GM18868 (cell line): ENCODE measurements at regions not wholly inside any gene's neighbourhood (a gene's known extent, or its start where the extent isn't known, plus 50 kb on each side); places are given as distances from the start of the nearest gene placed in this dataset.
"Not testable (repeated sequence)": the region's sequence is repeated elsewhere in the genome, so short reads cannot be mapped to it uniquely, and the experiment has no call there.

ENCODE experiments used
- ATAC-seq: cut with Tn5 transposase; IDR thresholded peaks from one replicate; pipeline ENCODE4 v1.9.1; 2021; ENCODE audit warnings: mild to moderate bottlenecking, moderate library complexity; ENCODE audit not compliant: unreplicated experiment

DNA sequence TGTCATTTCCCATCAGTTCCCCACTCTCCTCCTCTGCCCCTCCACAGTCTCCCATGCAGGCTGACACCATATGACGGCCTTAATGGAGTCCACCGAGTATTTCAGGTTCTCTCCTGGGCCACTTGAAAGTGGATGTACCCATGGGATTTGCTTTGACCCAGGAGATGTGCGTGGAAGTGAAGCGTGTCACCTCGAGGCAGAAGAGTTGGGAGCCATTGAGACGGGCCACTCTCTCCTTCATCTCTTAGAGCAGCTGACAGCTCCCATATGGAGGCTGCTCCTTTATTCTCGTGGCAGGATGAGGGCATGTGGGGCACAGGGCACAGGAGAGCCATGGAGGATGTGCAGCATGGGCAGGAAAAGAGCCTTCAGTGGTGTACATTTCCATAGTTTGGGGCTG lies 144.7 kb upstream of the CRYM start:
- ATAC-seq = not testable (repeated sequence)

DNA sequence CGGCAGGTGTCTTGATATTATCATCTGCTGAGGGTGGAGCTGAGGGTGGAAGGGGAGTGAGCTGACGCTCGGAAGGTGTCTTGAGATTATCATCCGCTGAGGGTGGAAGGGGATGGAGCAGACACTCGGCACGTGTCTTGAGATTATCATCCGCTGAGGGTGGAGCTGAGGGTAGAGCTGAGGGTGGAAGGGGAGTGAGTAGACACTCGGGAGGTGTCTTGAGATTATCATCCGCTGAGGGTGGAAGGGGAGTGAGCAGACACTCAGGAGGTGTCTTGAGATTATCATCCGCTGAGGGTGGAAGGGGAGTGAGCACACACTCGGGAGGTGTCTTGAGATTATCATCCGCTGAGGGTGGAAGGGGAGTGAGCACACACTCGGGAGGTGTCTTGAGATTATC lies 126.6 kb upstream of the CRYM start:
- not testable (repeated sequence) for ATAC-seq

DNA sequence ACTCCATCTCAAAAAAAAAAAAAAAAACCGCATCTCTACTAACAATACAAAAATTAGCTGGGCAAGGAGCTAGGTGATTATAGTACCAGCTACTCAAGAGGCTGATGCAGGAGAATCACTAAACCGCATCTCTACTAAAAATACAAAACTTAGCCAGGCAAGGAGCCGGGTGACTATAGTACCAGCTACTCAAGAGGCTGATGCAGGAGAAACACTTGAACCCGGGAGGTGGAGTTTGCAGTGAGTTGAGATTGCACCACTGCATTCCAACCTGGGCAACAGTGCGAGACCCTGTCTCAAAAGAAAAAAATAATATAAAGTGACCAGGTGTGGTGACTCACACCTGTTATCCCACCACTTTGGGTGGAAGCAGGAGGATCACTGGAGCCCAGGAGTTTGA lies 119.8 kb upstream of the CRYM start:
- not testable (repeated sequence) for ATAC-seq

DNA sequence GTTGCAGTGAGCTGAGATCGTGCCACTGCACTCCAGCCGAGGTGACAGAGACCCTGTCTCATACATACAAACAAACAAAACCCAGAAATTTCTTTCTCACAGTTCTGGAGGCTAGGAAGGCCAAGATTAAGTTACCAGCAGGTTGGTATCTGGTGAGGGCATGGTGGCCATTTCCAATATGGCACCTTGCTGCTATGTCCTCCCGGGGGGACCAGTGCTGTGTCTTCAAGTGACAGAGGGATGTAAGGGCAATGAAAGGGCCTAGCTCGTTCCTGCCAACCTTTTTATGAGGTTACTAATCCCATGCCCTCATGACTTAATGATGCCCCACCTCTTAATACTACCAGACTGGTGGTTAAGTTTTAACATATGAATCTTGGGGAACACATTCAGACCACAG lies 118.5 kb upstream of the CRYM start:
- not testable (repeated sequence) for ATAC-seq

DNA sequence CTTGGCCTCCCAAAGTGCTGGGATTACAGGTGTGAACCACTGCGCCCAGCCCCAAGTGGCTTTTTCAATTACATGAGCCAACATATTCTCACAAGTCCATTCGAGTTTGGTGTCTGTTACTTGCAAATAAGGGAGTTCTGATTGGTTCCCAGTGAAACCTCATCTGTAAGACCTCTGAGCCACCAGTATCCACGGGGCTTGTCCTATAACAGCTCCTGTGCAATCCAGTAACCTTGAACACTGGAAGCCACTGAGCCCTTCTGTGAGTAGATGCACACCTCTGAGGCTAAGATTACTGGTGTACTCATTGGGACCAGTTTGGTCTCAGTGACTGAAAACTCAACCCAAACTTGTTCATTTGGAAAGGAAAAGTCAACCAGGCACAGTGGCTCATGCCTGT lies 112.5 kb upstream of the CRYM start:
- ATAC-seq = not testable (repeated sequence)

DNA sequence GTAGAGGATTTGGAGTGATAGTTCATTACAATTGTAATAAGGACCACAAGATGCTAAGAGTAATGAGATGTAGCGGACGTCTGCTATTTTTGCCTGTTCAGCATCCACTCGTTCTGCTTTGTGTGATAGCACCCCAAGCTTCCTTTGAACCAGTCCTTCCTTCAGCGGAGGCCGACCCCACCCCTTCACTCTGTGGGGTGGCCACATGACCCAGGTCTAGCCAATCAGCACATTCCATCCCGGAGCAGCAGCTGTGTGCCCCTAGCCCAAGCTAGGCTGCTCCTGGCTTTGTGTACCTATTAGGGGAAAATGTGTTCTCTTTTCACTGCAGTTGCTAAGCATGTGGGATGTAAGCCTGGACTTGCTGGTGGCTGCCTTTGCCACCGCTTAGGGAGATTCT lies 111.8 kb upstream of the CRYM start:
- ATAC-seq = not testable (repeated sequence)

DNA sequence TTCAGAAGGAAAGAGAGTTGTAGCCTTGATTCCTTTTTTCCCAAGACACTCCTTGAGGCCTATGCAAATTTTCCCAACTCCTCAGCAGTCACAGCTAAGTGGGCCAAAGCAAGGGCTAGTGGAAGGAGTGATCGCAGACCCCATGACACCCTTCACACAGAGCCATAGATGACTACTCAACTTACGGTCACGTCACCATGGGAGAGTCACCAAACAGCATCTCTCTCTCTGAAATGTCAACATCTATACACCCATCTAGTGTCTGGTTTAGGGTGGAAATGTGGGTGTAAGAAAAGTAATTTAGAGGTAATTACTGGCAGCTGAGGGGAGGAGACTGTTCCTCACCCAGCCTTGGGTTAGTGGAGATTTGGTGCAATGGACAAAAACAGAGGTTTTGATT lies 109.7 kb upstream of the CRYM start:
- ATAC-seq = not testable (repeated sequence)

DNA sequence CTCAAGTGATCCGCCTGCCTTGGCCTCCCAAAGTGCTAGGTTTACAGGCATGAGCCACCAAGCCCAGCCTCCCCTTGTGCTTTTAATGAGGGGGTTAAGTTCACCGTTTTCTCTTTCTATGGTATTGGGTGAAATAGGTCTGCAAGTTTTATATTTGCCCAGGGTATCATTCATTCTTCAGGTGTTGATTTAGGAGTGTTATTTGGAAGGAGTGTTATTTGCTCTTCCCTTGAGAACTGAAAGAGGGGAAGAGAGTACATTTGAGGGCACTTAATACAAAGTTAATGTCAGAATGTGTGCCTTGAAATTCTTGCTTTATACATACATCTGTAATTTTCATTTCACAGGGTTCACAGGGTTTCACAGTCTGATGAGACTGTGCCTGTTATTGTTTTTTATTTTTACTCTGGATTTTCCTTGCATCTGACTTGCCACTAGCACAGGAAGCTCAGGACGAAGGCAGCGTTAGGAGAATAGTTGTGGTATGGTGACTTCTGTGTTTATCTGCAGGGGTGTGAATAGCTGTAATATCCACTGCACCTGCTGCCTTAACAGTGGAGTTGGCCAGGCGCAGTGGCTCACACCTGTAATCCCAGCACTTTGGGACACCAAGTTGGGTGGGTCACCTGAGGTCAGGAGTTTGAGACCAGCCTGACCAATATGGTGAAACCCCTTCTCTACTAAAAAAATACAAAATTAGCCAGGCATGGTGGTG lies 108.3 kb upstream of the CRYM start:
- not testable (repeated sequence) for ATAC-seq

DNA sequence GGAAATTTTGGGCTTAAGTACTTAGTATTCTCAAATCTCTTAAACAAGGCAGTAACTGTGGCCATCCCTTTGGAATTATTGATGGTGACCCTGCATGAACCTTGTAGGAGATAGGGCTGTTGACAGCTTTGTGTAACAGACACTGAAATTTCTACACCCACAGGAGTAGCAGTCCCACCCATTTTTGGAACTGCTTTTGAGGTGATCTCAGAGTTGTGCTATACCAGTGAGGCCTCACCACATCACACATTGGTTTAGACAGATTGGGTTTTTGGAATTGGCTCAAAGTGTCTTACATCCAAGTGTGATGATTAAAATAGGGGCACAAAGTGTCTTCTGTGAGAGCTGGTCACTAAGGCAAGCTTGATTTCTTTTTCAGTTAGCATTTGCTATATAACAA lies 105.6 kb upstream of the CRYM start:
- not testable (repeated sequence) for ATAC-seq

DNA sequence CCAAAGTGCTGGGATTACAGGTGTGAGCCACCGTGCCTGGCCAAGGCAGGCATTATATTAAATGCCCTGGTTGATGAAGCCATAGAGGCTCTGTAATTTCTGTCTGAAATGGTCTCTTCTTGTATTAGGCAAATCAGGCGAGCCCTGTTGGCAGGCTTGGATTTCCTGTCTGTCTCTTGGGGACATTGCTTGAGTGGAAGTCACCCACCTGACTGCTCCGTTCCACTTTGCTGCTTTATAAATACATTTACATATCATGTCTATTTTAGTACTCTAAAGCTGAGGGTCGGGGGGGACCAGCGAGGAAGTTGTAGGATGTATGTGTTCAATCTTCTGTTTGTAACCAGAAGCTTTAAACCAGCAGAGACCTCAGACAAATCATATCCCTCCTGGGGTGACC lies 101.6 kb upstream of the CRYM start:
- not testable (repeated sequence) for ATAC-seq

DNA sequence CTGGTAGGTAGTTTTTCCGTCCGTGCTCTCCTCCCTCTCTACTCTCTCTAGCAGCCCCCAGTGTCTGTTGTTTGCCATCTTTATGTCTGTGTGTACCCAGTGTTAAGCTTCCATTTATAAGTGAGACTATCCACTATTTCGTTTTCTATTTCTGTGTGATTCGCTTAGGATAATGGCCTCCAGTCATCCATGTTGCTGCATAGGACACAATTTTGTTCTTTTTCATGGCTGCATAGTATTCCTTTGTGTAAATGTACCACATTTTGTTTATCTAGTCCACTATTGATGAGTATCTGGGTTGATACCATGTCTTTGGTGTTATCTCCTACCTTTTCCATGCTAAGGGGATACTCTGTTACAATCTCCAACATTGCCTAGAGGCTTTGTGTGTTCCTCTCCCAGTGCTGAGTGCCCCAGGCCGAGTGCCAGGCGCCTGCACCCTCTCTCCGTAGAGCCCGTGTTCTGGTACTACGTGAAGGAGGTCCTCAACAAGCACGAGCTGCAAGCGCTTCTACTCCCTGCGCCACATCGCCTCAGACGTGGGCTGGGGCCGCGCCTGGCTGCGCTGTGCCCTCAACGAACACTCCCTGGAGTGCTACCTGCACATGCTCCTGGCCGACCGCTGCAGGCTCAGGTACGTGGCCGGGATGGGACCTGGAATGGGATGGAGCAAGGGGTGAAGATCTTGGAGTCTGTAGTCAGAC lies 98.3 kb upstream of the CRYM start:
- ATAC-seq = not testable (repeated sequence)

DNA sequence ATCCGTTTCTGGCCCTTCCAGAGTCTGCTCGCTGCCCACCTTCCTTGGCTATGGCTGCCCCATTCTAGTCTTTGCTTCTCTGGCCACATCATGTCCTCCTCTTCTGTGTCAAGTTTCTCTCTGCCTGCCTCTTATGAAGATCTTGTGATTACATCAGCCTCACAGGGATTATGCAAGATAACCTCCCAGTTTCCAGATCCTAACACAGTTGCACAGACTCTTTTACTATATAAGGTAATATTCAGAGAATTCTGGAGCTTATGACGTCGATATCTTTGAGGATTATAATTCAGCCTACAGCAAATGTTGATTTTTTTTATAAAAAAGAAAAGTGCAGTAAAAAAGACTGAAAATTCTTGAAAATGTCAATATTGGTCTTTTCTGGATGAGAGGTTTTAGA lies 97.2 kb upstream of the CRYM start:
- ATAC-seq = not testable (repeated sequence)

DNA sequence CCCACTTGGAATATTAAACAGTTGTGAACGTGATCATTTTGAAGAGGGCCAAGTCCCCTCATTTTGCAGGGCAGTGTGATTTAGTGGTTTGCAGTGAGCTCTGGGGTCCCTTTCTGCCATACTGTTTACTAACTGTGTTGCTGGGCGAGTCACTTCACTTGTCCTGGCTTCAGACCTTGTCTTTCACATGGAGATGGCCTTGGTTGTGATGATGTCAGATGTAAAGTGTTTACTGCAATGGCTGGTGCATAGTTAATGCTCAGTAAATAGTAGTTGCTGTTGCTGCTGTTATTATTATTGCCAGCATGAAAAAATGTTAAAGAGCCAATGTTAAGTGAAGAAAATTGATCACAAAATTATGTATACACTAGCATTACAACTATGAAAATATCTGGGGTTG lies 95.4 kb upstream of the CRYM start:
- not testable (repeated sequence) for ATAC-seq

DNA sequence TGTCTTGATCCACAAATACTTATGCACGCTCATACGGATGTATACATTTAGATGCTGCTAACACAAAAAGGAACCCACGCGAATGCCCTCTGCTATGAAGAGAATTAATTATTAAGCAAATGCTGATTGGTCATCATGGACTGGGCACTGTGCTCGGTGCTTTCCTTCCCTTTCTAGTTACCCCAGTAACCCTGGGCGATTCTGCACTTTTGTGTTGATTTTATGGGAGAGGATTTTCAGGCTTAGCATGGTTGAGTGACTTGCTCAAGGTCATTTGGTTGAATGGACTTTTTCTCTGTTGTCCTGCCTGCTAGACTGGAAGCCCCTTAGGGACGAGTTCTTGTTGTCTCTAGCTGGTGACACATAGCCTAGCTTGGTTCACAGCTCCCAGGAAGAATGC lies 94.8 kb upstream of the CRYM start:
- ATAC-seq = not testable (repeated sequence)

DNA sequence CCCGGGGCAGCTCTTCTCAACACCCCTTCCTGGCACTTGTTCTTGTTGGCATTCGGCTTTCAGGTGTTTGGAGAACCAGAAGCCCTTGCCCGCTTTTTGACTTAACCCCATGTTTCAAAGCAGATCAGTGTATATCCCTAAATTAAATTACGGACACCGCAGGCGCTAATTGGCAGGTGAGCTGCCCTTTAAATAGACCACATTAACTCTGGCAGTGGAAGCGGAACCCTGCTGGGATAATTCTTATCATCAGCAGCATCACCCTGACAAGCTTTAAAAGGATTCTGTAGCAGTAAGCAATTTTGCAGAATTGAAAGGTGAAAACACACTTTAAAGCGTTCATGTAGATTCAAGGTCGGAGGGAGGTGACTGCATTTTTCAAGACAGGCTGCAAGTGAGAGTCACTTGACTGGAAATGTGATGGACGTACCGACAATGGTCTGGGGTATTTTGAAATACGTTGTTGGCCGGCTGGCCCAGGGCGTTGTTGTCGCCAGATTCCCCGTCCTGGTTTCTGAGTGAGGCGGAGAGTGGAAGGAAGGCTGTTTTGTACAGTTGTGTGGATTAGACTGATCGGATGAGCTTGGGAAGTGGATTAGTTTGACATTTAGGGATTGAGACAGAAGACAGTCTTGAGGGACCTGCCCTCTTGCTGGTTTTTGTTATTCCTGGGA lies 94.2 kb upstream of the CRYM start:
- not testable (repeated sequence) for ATAC-seq

DNA sequence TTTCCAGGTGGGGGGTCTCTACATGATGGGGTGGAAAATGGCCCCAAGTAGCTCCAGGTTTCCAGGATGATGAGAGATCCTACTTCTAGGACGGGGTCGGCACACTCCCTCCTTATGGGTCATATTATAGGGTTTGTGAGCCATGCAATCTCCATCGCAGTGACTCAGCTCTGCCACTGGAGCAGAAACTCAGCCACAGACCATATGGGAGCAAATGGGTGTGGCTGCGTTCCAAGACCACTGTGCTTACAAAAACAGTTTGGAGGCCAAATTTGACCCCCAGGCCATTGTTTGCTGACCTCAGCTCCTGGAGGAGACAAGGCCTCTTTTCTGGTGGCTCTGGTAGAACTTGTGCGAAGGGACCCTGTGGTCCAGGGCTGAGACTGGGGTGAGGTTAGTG lies 92.7 kb upstream of the CRYM start:
- ATAC-seq = not testable (repeated sequence)

DNA sequence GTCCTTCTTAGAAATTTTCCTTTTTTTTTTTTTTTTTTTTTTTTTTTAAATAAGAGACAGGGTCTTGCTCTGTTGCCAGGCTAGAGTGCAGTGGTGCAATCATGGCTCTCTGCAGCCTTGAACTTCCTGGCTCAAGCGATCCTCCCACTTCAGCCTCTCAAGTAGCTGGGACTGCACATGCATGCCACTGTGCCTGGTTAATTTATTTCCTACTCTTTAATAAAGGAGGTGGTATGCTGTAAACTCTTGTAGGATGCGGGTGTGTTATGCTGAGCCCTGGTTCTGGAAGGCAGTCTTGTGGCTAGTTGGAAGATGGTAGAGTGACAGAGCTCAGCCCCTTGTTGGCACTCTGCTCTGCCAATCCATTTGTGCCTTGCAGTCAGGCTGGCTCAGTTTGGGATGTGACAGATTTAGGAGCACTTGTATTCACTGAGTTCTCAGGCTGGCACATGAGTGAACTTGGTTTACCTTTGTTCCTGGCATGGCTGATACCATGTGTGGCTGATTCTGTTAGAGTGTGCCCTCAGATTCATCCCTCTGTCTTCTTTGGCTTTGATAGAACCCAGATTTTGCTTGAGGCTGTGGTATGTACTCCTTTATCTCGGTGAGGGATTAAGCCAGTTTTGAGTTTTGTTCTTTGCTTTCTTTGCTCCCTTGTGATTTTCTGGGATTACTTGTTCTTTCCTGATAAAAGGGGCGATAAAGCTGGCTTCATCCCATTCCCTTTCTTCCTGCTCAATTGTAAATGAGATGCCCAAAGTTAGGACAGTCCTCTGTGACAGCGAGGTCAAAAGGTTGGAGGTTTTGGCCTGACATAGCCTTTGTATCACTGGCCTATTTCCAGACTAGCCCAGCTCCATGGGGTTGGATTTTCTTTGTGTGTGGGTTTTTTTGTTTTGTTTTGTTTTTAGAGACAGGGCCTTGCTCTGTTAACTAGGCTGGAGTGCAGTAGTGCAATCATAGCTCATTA lies 91.2 kb upstream of the CRYM start:
- not testable (repeated sequence) for ATAC-seq

DNA sequence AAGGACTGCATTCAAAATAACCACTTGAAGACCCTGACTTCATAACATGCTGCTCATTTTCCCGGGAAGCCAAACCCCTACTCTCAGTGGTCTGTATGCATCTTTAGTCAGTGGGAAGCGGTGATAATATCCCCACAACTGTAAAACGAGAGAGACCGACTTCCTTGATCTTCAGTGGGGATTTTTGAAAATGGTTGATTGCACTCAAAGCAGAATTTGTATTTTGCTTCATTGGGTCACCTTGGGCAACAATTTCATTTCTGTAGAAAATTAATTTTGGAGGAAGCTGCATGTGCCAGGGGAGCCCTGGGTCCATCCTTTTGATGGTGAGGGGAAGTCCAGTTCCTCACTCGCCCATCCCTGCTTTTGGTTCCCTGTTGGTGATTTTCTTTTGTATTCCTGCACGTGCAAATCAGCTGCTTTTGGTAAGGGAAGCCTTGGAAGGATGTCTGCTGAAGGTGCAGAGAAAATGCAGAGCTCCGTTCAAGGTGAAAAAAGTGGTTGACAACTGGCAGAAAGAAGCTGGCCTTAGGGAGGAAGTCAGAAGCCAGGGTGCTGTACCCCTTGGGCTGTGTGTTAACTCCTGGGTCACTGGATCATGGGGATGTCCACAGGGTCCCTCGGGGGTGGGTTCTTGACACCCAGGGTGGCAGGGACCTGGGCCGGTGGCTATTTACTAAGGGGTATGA lies 89.8 kb upstream of the CRYM start:
- not testable (repeated sequence) for ATAC-seq

DNA sequence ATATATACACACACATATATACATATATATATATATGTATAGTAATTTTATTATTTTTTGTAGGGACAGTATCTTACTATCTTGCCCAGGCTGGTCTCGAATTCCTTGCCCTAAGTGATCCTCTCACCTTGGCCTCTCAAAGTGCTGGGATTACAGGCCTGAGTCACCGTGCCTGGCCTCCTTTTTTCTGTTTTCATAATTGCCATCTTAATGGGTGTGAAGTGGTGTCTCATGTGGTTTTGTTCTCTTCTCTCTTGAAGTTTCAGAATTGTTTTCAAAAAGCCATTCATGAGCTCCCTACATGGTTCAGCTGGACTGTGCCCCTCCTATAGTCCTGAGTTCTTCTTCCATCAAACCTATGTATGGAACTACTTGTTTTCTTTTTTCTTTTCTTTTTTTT lies 88.9 kb upstream of the CRYM start:
- ATAC-seq = not testable (repeated sequence)

DNA sequence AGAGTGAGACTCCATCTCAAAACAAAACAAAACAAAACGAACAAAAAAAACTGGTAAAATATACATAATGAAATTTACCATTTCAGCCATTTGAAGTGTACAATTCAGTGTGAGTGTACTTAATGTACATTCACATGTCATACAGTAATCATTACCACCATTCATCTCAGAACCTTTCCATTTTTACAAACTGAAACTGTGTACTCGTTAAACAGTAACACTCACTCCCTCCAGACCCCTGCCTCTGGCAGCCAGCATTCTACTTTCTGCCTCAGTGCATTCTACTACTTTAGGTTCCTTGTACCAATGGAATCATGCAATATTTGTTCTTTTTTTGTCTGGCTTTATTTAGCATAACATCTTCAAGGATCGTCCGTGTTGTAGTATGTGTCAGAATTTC lies 87.5 kb upstream of the CRYM start:
- ATAC-seq = not testable (repeated sequence)
